Prostate gland (tissue), 2 donors: ENCODE measurements at regions not wholly inside any gene's neighbourhood (a gene's known extent, or its start where the extent isn't known, plus 50 kb on each side); places are given as distances from the start of the nearest gene placed in this dataset.

Source experiments
- CTCF ChIP-seq, 4 experiments: fragments of 200-600 bp in 2 of 4; fragments of 450-650 bp in 2 of 4; sonication (generic) in 2 of 4; IDR thresholded peaks; 1 replicate in 3 of 4; 2 replicates in 1 of 4; pipeline ENCODE4 v1.5.1; 2016 to 2019; ENCODE audit warnings: antibody characterized with exemption in 4 of 4, mild to moderate bottlenecking in 2 of 4, moderate library complexity in 2 of 4
- POLR2A ChIP-seq: fragments of 450-650 bp; IDR thresholded peaks from one replicate; pipeline ENCODE4 v1.6.1; 2016; ENCODE audit warnings: antibody characterized with exemption, mild to moderate bottlenecking

GRCh38 chr2:67904966-67905365 lies 157.8 kb downstream of the C1D start:
- TF ChIP-seq POLR2A (no peak), CTCF (IDR thresholded peaks at IDR 0.05) (no peak)
